ENCODE measurements at regions not wholly inside any gene's neighbourhood (a gene's known extent, or its start where the extent isn't known, plus 50 kb on each side); places are given as distances from the start of the nearest gene placed in this dataset.
"Not testable (repeated sequence)": the region's sequence is repeated elsewhere in the genome, so short reads cannot be mapped to it uniquely, and the experiment has no call there.

GRCh38 chr16:51286272-51286671 is 135.2 kb upstream of the SALL1 start:
- DNase-seq, result no peak

GRCh38 chr16:51276336-51276735 is 125.3 kb upstream of the SALL1 start:
- DNase-seq, result no peak

- no peak for DNase-seq
Observed at GRCh38 chr16:51272420-51272819, 121.3 kb upstream of the SALL1 start.

- no peak for DNase-seq
Observed at GRCh38 chr16:51271156-51271701, 120.2 kb upstream of the SALL1 start.

- no peak for DNase-seq
Observed at GRCh38 chr16:51268237-51268636, 117.2 kb upstream of the SALL1 start.

- DNase-seq, result no peak
Observed at GRCh38 chr16:51267681-51268080, 116.6 kb upstream of the SALL1 start.

- DNase-seq, result no peak
Observed at GRCh38 chr16:51262428-51262827, 111.4 kb upstream of the SALL1 start.

GRCh38 chr16:51261919-51262318 is 110.8 kb upstream of the SALL1 start:
- DNase-seq, result no peak

- DNase-seq, result no peak
Observed at GRCh38 chr16:51255349-51255972, 104.4 kb upstream of the SALL1 start.

GRCh38 chr16:51254390-51254789 is 103.3 kb upstream of the SALL1 start:
- not testable (repeated sequence) for DNase-seq

GRCh38 chr16:51248217-51248616 is 97.1 kb upstream of the SALL1 start:
- DNase-seq, result no peak

GRCh38 chr16:51245658-51245995 is 94.6 kb upstream of the SALL1 start:
- DNase-seq, result no peak

- no peak for DNase-seq
Observed at GRCh38 chr16:51244887-51245657, 94.0 kb upstream of the SALL1 start.

GRCh38 chr16:51243936-51244436 is 92.9 kb upstream of the SALL1 start:
- no peak for DNase-seq

GRCh38 chr16:51242296-51242994 is 91.4 kb upstream of the SALL1 start:
- DNase-seq, result no peak

- DNase-seq, result no peak
Observed at GRCh38 chr16:51239196-51239595, 88.1 kb upstream of the SALL1 start.

- no peak for DNase-seq
Observed at GRCh38 chr16:51237861-51238378, 86.8 kb upstream of the SALL1 start.

GRCh38 chr16:51237207-51237606 is 86.1 kb upstream of the SALL1 start:
- DNase-seq, result no peak

- no peak for DNase-seq
Observed at GRCh38 chr16:51236583-51236982, 85.5 kb upstream of the SALL1 start.

- no peak for DNase-seq
Observed at GRCh38 chr16:51231702-51232101, 80.6 kb upstream of the SALL1 start.

- not testable (repeated sequence) for DNase-seq
Observed at GRCh38 chr16:51230035-51230434, 79.0 kb upstream of the SALL1 start.

- DNase-seq, result no peak
Observed at GRCh38 chr16:51228097-51228659, 77.1 kb upstream of the SALL1 start.

GRCh38 chr16:51225878-51226277 is 74.8 kb upstream of the SALL1 start:
- no peak for DNase-seq
